ENCODE measurements at regions not wholly inside any gene's neighbourhood (a gene's known extent, or its start where the extent isn't known, plus 50 kb on each side); places are given as distances from the start of the nearest gene placed in this dataset.

DNA sequence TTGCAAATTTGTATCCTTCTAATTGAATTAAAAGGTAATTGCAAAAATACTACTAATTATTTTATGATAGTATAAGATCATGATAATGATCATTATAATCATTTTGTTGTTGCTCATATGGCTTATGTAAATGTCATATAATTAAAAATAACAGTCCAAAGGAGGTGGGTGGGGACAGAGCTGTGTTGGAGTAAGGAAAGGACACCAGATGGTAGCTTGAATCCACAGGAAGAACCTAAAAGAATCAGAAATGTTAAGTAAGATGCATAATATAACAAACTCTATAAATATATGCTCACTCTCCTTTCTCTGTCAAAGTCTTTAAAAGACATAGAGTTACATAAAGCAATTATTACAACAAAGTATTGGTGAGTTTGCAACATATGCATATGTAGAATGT is 650.7 kb upstream of the HS6ST1 start:
- DNase-seq: no peak
- TF ChIP-seq POLR2A (IDR thresholded peaks at IDR 0.05): no peak
- TF ChIP-seq, protein P1, sequence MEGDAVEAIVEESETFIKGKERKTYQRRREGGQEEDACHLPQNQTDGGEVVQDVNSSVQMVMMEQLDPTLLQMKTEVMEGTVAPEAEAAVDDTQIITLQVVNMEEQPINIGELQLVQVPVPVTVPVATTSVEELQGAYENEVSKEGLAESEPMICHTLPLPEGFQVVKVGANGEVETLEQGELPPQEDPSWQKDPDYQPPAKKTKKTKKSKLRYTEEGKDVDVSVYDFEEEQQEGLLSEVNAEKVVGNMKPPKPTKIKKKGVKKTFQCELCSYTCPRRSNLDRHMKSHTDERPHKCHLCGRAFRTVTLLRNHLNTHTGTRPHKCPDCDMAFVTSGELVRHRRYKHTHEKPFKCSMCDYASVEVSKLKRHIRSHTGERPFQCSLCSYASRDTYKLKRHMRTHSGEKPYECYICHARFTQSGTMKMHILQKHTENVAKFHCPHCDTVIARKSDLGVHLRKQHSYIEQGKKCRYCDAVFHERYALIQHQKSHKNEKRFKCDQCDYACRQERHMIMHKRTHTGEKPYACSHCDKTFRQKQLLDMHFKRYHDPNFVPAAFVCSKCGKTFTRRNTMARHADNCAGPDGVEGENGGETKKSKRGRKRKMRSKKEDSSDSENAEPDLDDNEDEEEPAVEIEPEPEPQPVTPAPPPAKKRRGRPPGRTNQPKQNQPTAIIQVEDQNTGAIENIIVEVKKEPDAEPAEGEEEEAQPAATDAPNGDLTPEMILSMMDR (IDR thresholded peaks at IDR 0.05): no peak

DNA sequence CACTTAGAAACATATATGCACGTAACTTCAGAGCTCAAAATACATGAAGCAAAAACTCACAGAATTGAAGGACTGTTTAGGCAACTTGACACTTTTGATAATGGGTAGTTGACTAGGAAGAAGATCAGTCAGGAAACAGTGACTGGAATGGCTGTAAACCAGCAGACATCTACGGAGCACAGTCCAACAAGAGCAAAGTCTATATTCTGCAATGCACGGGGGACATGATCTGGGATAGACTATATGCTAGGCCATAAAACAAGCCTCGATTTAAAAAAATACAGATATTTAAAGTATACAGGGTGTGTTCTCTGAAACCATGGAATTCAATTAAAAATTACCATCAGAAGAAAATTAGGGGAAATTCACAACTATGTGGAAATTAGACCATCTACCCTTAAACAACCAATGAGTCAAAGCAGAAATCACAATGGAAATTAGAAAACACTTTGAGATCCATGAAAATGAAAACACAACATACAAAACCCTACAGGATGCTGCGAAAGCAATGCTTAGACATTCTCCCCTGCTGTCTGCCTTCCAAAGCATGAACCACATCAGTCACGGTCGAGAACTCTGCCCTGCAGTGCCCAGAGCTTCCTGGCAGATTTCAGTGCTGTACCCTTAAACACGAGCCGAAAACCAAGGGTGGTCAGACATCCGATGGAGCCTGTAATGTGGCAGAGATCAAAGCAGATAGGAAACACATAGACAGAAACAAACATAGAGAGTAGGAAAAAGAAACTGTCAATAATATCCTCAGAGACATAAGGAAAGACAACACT is 651.9 kb upstream of the HS6ST1 start:
- Histone ChIP-seq H3K27me3 (no peaks in the 10 kb centered on the region), H3K27ac (no peak overlapping the region), H3K36me3 (ENCODE audit: low read depth, missing control alignments) (no peaks in the 10 kb centered on the region), H3K9me3 (no peaks in the 10 kb centered on the region), H3K4me3 (no peak overlapping the region), H3K4me1 (no peaks in the 10 kb centered on the region)
- 72 to 75% methylated on average over 10 of the region's 10 CpGs for WGBS, 2 donors
- intact Hi-C loops (cut with DNase I; ENCODE audit: low total_unique reads): no loop called here
- no peak for DNase-seq
- TF ChIP-seq, protein P1 (IDR thresholded peaks at IDR 0.05): no peak
- TF ChIP-seq POLR2A (IDR thresholded peaks at IDR 0.05): no peak

More for the DNA sequence above, 650.7 kb upstream of the HS6ST1 start:
- no peaks in the 10 kb centered on the region for H3K36me3 ChIP-seq (ENCODE audit: low read depth, missing control alignments)
- H3K27me3 ChIP-seq: no peaks in the 10 kb centered on the region
- intact Hi-C loops (cut with DNase I; ENCODE audit: low total_unique reads): no loop called here
- no peak overlapping the region for H3K4me3 ChIP-seq
- H3K27ac ChIP-seq: no peak overlapping the region
- H3K4me1 ChIP-seq: no peaks in the 10 kb centered on the region
- H3K9me3 ChIP-seq: no peaks in the 10 kb centered on the region

DNA sequence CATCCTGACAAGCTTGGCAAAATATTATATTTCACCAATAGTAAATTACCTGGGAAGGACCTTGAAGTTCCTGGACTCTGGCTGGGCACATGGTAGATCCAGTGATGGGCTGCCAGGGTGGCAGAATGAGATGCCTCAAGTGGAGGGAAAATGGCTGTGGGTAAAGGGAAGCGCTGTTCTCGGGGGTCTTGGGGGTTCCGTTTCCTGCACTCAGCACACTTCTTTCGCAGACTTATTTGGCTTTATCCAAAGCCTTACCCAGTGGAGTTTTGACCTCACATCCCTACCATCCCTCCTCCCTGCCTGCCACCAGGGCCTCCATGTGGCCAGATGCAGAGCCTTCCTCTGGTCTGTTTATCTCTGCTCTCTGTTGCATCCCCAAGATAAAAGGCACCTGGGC is 654.9 kb upstream of the HS6ST1 start:
- no peak for DNase-seq
- WGBS, 2 donors: 88 to 97% methylated on average over 4 of the region's 4 CpGs
- Histone ChIP-seq H3K4me3 (no peak overlapping the region), H3K4me1 (no peaks in the 10 kb centered on the region), H3K36me3 (ENCODE audit: low read depth, missing control alignments) (no peaks in the 10 kb centered on the region), H3K27me3 (no peaks in the 10 kb centered on the region), H3K9me3 (no peaks in the 10 kb centered on the region), H3K27ac (no peak overlapping the region)
- intact Hi-C loops (cut with DNase I; ENCODE audit: low total_unique reads): no loop called here
- TF ChIP-seq POLR2A (IDR thresholded peaks at IDR 0.05): no peak
- TF ChIP-seq, protein P1 (IDR thresholded peaks at IDR 0.05): no peak

DNA sequence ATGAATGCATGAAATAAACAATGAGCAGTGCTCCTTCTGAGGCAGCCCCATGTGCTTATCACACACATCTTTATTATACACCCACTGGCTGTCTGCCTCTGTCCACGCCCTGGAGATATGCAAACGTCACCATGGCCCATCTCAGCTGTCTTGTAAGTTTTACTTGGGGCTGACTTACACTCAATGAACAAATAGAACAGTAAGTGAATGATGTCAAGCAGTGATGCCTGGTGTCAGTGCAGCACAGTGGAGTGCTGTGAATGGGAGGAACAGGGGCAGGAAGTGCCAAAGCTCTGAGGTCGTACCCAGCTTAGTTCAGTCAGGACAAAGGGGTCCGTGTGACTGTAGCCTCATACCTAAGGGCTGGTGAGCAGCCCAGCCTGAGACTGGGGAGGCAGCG is 659.5 kb upstream of the HS6ST1 start:
- 68 to 79% methylated on average over 5 of the region's 5 CpGs for WGBS, 2 donors
- TF ChIP-seq POLR2A (IDR thresholded peaks at IDR 0.05): no peak
- TF ChIP-seq, protein P1 (IDR thresholded peaks at IDR 0.05): no peak

DNA sequence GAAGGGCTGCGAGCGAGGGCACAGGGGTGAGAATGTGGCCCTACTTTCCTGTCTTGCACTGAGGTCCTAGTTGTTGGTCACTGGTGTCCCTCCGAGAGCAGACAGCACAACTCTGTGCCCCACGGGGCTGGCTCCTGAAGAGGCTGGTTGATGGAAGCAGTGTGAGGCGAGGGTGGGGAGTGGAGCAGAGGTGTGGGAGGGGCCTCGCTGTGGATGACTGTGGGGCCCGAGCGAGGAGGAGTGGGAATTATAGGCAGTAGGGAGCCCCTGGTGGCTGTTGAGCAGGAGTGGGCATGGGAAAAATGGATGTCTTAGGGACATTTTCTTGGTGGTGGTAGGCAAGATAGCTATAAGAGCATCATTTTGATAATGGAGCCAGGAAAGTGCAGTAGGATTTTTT is 660.5 kb upstream of the HS6ST1 start:
- H3K4me1 ChIP-seq: no peaks in the 10 kb centered on the region
- no peak overlapping the region for H3K4me3 ChIP-seq
- H3K27ac ChIP-seq: no peak overlapping the region
- intact Hi-C loops (cut with DNase I; ENCODE audit: low total_unique reads): no loop called here
- H3K9me3 ChIP-seq: no peaks in the 10 kb centered on the region
- H3K27me3 ChIP-seq: no peaks in the 10 kb centered on the region
- 86 to 94% methylated on average over 7 to 8 of the region's 8 CpGs for WGBS, 2 donors
- DNase-seq: no peak
- TF ChIP-seq, protein P1 (IDR thresholded peaks at IDR 0.05): no peak
- no peak for TF ChIP-seq POLR2A (IDR thresholded peaks at IDR 0.05)
- H3K36me3 ChIP-seq (ENCODE audit: low read depth, missing control alignments): no peaks in the 10 kb centered on the region

More for the DNA sequence above, 659.5 kb upstream of the HS6ST1 start:
- H3K27me3 ChIP-seq: no peaks in the 10 kb centered on the region
- H3K36me3 ChIP-seq (ENCODE audit: low read depth, missing control alignments): no peaks in the 10 kb centered on the region
- no peak overlapping the region for H3K27ac ChIP-seq
- intact Hi-C loops (cut with DNase I; ENCODE audit: low total_unique reads): no loop called here
- no peak for DNase-seq
- no peaks in the 10 kb centered on the region for H3K4me1 ChIP-seq
- no peaks in the 10 kb centered on the region for H3K9me3 ChIP-seq
- H3K4me3 ChIP-seq: no peak overlapping the region

Data from testis (tissue), 2 donors.